GM21390 (cell line): ENCODE measurements at regions not wholly inside any gene's neighbourhood (a gene's known extent, or its start where the extent isn't known, plus 50 kb on each side); places are given as distances from the start of the nearest gene placed in this dataset.

Experiments used
- ATAC-seq: cut with Tn5 transposase; IDR thresholded peaks from one replicate; pipeline ENCODE4 v1.9.1; 2021; ENCODE audit not compliant: unreplicated experiment

GRCh38 chr4:46684041-46684440 lies 225.0 kb downstream of the COX7B2 start:
- no peak for ATAC-seq

- no peak for ATAC-seq
Measured at GRCh38 chr4:46676364-46676763, 232.7 kb downstream of the COX7B2 start.

GRCh38 chr4:46674326-46674725 lies 234.7 kb downstream of the COX7B2 start:
- ATAC-seq: no peak

- no peak for ATAC-seq
Measured at GRCh38 chr4:46667790-46668189, 241.3 kb downstream of the COX7B2 start.

GRCh38 chr4:46656071-46656470 lies 253.0 kb downstream of the COX7B2 start:
- ATAC-seq: no peak

GRCh38 chr4:46653842-46654241 lies 255.2 kb downstream of the COX7B2 start:
- ATAC-seq: no peak

- no peak for ATAC-seq
Measured at GRCh38 chr4:46649390-46649789, 259.5 kb upstream of the GABRA2 start.

GRCh38 chr4:46648088-46648744 lies 258.3 kb upstream of the GABRA2 start:
- ATAC-seq: peak; percentile 97

GRCh38 chr4:46645126-46645525 lies 255.2 kb upstream of the GABRA2 start:
- no peak for ATAC-seq
